ENCODE measurements at regions not wholly inside any gene's neighbourhood (a gene's known extent, or its start where the extent isn't known, plus 50 kb on each side); places are given as distances from the start of the nearest gene placed in this dataset.

DNA sequence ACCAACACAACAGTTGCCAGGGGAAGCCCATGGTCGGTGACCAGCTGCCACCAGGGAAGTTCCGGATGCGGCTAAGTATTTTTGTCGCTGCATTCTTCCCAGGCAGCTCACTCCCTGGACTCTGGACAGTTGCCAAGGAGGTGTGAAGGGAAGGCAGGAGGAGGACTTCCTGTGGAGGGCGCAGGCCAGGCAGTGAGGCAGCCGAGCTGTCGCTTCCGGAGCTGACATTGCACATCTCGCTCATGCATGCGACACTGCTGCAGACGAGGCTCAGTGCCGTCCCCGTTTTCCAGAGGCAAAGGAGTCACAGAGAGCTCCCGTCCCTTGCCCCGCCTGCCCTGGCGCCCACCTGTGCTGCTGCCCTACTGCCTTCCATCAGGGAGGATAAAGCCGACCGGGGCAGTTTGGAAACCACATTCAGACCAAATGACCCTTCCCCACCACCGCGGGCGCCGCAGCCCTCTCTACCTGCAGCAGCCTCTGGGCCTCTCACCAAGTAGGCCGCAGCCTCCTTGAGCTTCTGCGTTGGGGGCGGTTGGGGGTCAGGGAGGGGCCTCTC, 81.4 kb downstream of the NENF start:
- H3K4me3 ChIP-seq (ENCODE audit: low read depth in 1 of 3, low read length in 3 of 3): no peak overlapping the region
- TF ChIP-seq RAD21 (IDR thresholded peaks at IDR 0.05) (no peak), RXRA (IDR thresholded peaks at IDR 0.05) (no peak), NR2F2 (IDR thresholded peaks at IDR 0.05) (no peak)
- TF ChIP-seq, protein P1, sequence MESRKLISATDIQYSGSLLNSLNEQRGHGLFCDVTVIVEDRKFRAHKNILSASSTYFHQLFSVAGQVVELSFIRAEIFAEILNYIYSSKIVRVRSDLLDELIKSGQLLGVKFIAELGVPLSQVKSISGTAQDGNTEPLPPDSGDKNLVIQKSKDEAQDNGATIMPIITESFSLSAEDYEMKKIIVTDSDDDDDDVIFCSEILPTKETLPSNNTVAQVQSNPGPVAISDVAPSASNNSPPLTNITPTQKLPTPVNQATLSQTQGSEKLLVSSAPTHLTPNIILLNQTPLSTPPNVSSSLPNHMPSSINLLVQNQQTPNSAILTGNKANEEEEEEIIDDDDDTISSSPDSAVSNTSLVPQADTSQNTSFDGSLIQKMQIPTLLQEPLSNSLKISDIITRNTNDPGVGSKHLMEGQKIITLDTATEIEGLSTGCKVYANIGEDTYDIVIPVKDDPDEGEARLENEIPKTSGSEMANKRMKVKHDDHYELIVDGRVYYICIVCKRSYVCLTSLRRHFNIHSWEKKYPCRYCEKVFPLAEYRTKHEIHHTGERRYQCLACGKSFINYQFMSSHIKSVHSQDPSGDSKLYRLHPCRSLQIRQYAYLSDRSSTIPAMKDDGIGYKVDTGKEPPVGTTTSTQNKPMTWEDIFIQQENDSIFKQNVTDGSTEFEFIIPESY (IDR thresholded peaks at IDR 0.05): no peak
- TF ChIP-seq, protein P2, sequence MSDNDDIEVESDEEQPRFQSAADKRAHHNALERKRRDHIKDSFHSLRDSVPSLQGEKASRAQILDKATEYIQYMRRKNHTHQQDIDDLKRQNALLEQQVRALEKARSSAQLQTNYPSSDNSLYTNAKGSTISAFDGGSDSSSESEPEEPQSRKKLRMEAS (IDR thresholded peaks at IDR 0.05): no peak
- TF ChIP-seq, protein P3, sequence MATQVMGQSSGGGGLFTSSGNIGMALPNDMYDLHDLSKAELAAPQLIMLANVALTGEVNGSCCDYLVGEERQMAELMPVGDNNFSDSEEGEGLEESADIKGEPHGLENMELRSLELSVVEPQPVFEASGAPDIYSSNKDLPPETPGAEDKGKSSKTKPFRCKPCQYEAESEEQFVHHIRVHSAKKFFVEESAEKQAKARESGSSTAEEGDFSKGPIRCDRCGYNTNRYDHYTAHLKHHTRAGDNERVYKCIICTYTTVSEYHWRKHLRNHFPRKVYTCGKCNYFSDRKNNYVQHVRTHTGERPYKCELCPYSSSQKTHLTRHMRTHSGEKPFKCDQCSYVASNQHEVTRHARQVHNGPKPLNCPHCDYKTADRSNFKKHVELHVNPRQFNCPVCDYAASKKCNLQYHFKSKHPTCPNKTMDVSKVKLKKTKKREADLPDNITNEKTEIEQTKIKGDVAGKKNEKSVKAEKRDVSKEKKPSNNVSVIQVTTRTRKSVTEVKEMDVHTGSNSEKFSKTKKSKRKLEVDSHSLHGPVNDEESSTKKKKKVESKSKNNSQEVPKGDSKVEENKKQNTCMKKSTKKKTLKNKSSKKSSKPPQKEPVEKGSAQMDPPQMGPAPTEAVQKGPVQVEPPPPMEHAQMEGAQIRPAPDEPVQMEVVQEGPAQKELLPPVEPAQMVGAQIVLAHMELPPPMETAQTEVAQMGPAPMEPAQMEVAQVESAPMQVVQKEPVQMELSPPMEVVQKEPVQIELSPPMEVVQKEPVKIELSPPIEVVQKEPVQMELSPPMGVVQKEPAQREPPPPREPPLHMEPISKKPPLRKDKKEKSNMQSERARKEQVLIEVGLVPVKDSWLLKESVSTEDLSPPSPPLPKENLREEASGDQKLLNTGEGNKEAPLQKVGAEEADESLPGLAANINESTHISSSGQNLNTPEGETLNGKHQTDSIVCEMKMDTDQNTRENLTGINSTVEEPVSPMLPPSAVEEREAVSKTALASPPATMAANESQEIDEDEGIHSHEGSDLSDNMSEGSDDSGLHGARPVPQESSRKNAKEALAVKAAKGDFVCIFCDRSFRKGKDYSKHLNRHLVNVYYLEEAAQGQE (IDR thresholded peaks at IDR 0.05): no peak
- TF ChIP-seq, protein P4, sequence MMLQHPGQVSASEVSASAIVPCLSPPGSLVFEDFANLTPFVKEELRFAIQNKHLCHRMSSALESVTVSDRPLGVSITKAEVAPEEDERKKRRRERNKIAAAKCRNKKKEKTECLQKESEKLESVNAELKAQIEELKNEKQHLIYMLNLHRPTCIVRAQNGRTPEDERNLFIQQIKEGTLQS (IDR thresholded peaks at IDR 0.05): no peak
- no peak overlapping the region for H3K9ac ChIP-seq (ENCODE audit: low read depth in 1 of 2, low read length in 2 of 2)
- DNase-seq (ENCODE audit: low spot score): no peak
- H3K9me3 ChIP-seq (ENCODE audit: control insufficient read depth in 4 of 4, low read length in 3 of 4): no peaks in the 10 kb centered on the region
- H3K27ac ChIP-seq (ENCODE audit: low read depth in 1 of 2, low read length in 2 of 2): no peak overlapping the region
- peaks cover 0 to 9% (median 6%) of the 10 kb centered on the region in 4 donors for H3K4me1 ChIP-seq (ENCODE audit: control insufficient read depth in 4 of 4, insufficient read depth in 4 of 4, low read length in 3 of 4)
- 41% methylated on average over 25 of the region's 25 CpGs for WGBS
- no peaks in the 10 kb centered on the region for H3K36me3 ChIP-seq (ENCODE audit: control insufficient read depth in 4 of 4, insufficient read depth in 3 of 4, low read depth in 1 of 4, low read length in 3 of 4)
- H3K27me3 ChIP-seq (ENCODE audit: control insufficient read depth in 4 of 4, insufficient read depth in 4 of 4, low read length in 3 of 4): no peaks in the 10 kb centered on the region

DNA sequence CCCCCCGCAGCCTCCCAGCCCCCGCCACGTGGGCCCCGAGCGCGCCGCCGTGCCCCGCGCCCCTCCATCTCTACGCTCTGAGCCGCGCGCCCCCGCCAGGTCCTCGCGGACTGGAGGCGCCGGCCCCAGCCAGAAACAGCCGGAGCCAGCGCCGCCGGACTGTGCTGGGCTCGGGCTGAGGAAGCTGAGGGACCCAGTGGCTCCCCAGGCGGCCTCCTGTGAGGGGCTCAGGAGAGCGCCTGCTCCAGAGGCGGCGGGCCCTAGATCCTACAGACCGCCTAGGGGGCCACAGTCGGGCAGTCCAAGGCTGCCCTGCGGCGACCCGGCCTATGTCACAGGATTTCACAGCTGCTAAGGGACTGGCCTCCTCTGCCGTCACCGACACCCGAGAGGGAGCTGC, 82.1 kb downstream of the NENF start:
- Histone ChIP-seq H3K4me1 (ENCODE audit: control insufficient read depth in 4 of 4, insufficient read depth in 4 of 4, low read length in 3 of 4) (peaks cover 0 to 9% (median 6%) of the 10 kb centered on the region in 4 donors), H3K4me3 (ENCODE audit: low read depth in 1 of 3, low read length in 3 of 3) (peak overlapping the region in 1 of 3 donors; percentile 7), H3K27ac (ENCODE audit: low read depth in 1 of 2, low read length in 2 of 2) (no peak overlapping the region), H3K9me3 (ENCODE audit: control insufficient read depth in 4 of 4, low read length in 3 of 4) (no peaks in the 10 kb centered on the region), H3K27me3 (ENCODE audit: control insufficient read depth in 4 of 4, insufficient read depth in 4 of 4, low read length in 3 of 4) (no peaks in the 10 kb centered on the region), H3K36me3 (ENCODE audit: control insufficient read depth in 4 of 4, insufficient read depth in 3 of 4, low read depth in 1 of 4, low read length in 3 of 4) (no peaks in the 10 kb centered on the region), H3K9ac (ENCODE audit: low read depth in 1 of 2, low read length in 2 of 2) (no peak overlapping the region)
- DNase-seq (ENCODE audit: low spot score): no peak
- TF ChIP-seq RAD21 (IDR thresholded peaks at IDR 0.05) (no peak), JUND (IDR thresholded peaks at IDR 0.05) (no peak), FOXA2 (IDR thresholded peaks at IDR 0.05) (no peak), RXRA (IDR thresholded peaks at IDR 0.05) (no peak), TAF1 (conservative IDR thresholded peaks at IDR 0.05) (no peak), NR2F2 (IDR thresholded peaks at IDR 0.05) (no peak), EGR1 (IDR thresholded peaks at IDR 0.05; ENCODE audit: low read depth in 2 of 2) (no peak), YY1 (IDR thresholded peaks at IDR 0.05) (no peak), HNF4A (conservative IDR thresholded peaks at IDR 0.05) (no peak), HNF4G (IDR thresholded peaks at IDR 0.05) (no peak)
- TF ChIP-seq, protein P1 (IDR thresholded peaks at IDR 0.05): no peak
- TF ChIP-seq, protein P3 (IDR thresholded peaks at IDR 0.05): no peak
- TF ChIP-seq, protein P4 (IDR thresholded peaks at IDR 0.05): no peak
- TF ChIP-seq, protein P2 (IDR thresholded peaks at IDR 0.05): no peak
- TF ChIP-seq, protein P5, sequence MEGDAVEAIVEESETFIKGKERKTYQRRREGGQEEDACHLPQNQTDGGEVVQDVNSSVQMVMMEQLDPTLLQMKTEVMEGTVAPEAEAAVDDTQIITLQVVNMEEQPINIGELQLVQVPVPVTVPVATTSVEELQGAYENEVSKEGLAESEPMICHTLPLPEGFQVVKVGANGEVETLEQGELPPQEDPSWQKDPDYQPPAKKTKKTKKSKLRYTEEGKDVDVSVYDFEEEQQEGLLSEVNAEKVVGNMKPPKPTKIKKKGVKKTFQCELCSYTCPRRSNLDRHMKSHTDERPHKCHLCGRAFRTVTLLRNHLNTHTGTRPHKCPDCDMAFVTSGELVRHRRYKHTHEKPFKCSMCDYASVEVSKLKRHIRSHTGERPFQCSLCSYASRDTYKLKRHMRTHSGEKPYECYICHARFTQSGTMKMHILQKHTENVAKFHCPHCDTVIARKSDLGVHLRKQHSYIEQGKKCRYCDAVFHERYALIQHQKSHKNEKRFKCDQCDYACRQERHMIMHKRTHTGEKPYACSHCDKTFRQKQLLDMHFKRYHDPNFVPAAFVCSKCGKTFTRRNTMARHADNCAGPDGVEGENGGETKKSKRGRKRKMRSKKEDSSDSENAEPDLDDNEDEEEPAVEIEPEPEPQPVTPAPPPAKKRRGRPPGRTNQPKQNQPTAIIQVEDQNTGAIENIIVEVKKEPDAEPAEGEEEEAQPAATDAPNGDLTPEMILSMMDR (IDR thresholded peaks at IDR 0.05; ENCODE audit: low read depth, low read length, missing input control): no peak
- 38% methylated on average over 36 of the region's 36 CpGs for WGBS

Data from liver (tissue), 8 donors.